ENCODE measurements at regions not wholly inside any gene's neighbourhood (a gene's known extent, or its start where the extent isn't known, plus 50 kb on each side); places are given as distances from the start of the nearest gene placed in this dataset.

- Histone ChIP-seq H3K9me3 (no peaks in the 10 kb centered on the region), H3K27ac (no peak overlapping the region), H3K27me3 (no peaks in the 10 kb centered on the region), H3K36me3 (no peaks in the 10 kb centered on the region), H3K4me1 (ENCODE audit: insufficient read depth) (no peaks in the 10 kb centered on the region), H3K4me3 (no peak overlapping the region)
- DNase-seq, result no peak
- intact Hi-C loops (cut with DNase I), result no loop called here
- TF ChIP-seq CTCF (IDR thresholded peaks at IDR 0.05), result no peak
- no peak for TF ChIP-seq EP300 (IDR thresholded peaks at IDR 0.05)
- TF ChIP-seq POLR2A (IDR thresholded peaks at IDR 0.05), result no peak
- 64 to 68% (median 67%) methylated on average over 4 of the region's 4 CpGs for WGBS, 3 donors
Measured at GRCh38 chr5:30933599-30933998, 259.9 kb upstream of the CDH6 start.

- H3K4me3 ChIP-seq, result no peak overlapping the region
- TF ChIP-seq CTCF (IDR thresholded peaks at IDR 0.05) (no peak), POLR2A (IDR thresholded peaks at IDR 0.05) (no peak), EP300 (IDR thresholded peaks at IDR 0.05) (no peak)
- 74 to 85% (median 75%) methylated on average over 4 of the region's 4 CpGs for WGBS, 3 donors
Measured at GRCh38 chr5:30932273-30933017, 261.0 kb upstream of the CDH6 start.

GRCh38 chr5:30930736-30931135 lies 262.8 kb upstream of the CDH6 start:
- no peaks in the 10 kb centered on the region for H3K27me3 ChIP-seq
- no peaks in the 10 kb centered on the region for H3K9me3 ChIP-seq
- intact Hi-C loops (cut with DNase I), result no loop called here
- H3K4me3 ChIP-seq, result no peak overlapping the region
- WGBS, 3 donors, result 13 to 20% (median 15%) methylated on average over 2 of the region's 2 CpGs
- TF ChIP-seq CTCF (IDR thresholded peaks at IDR 0.05) (no peak), POLR2A (IDR thresholded peaks at IDR 0.05) (no peak), EP300 (IDR thresholded peaks at IDR 0.05) (no peak)
- H3K4me1 ChIP-seq (ENCODE audit: insufficient read depth), result no peaks in the 10 kb centered on the region
- H3K36me3 ChIP-seq, result no peaks in the 10 kb centered on the region
- no peak for DNase-seq
- no peak overlapping the region for H3K27ac ChIP-seq

More at GRCh38 chr5:30932273-30933017, 261.0 kb upstream of the CDH6 start:
- no peaks in the 10 kb centered on the region for H3K36me3 ChIP-seq
- no peaks in the 10 kb centered on the region for H3K4me1 ChIP-seq (ENCODE audit: insufficient read depth)
- no peak overlapping the region for H3K27ac ChIP-seq
- DNase-seq, result no peak
- intact Hi-C loops (cut with DNase I), result no loop called here
- H3K27me3 ChIP-seq, result no peaks in the 10 kb centered on the region
- no peaks in the 10 kb centered on the region for H3K9me3 ChIP-seq

- no peak for TF ChIP-seq CTCF (IDR thresholded peaks at IDR 0.05)
- TF ChIP-seq POLR2A (IDR thresholded peaks at IDR 0.05), result no peak
- no peak for TF ChIP-seq EP300 (IDR thresholded peaks at IDR 0.05)
- Histone ChIP-seq H3K27me3 (no peaks in the 10 kb centered on the region), H3K9me3 (no peaks in the 10 kb centered on the region), H3K27ac (no peak overlapping the region), H3K4me3 (no peak overlapping the region), H3K4me1 (ENCODE audit: insufficient read depth) (no peaks in the 10 kb centered on the region), H3K36me3 (no peaks in the 10 kb centered on the region)
- DNase-seq, result no peak
- intact Hi-C loops (cut with DNase I), result no loop called here
Measured at GRCh38 chr5:30928956-30929355, 264.5 kb upstream of the CDH6 start.

Data from ovary (tissue), 7 donors.